HT1080 (cell line): ENCODE measurements at regions not wholly inside any gene's neighbourhood (a gene's known extent, or its start where the extent isn't known, plus 50 kb on each side); places are given as distances from the start of the nearest gene placed in this dataset.
"Not testable (repeated sequence)": the region's sequence is repeated elsewhere in the genome, so short reads cannot be mapped to it uniquely, and the experiment has no call there.

Source experiments
- DNase-seq: peaks from one replicate; pipeline ENCODE4 v3.0.0-alpha.2; 2015; ENCODE audit warnings: low read depth

DNA sequence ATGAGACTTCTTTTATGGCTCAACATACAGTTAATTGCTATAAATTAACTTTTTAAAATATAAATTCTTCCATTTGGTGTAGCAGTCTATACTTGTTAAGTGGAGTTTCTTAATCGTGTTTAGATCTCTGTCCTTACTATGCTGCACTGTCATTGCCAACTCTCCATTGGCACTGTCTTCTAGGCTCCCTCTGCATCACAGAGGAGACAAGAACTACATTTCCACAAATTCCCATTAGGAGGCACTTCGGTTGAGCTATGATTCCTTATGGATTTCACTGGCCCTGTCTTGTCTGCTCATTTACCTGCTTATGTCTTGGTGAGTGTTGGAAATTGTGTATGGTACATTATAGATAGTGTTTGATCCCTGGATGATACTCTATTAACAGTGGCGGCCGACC is 630.9 kb upstream of the ATXN7L3B start:
- no peak for DNase-seq

DNA sequence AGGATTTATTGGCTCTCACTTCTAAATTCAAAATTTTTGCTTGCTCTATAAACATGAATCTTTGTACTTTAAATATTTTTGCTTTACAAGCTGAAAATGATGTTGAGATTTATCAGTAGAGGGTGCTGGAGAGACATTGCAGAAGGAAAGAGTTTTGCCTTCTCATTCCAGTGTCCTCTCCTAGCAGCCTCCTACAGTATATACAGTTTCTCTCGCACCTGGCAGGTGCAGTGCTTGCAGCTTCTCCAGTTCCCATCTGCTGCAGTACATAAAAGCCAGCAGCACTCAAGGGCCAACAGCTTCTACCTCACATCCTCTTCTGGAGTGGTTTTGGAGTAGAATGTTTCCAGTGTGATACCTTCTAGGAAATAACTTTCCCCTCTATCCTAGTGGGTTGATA is 601.8 kb upstream of the ATXN7L3B start:
- DNase-seq = peak; percentile 23

DNA sequence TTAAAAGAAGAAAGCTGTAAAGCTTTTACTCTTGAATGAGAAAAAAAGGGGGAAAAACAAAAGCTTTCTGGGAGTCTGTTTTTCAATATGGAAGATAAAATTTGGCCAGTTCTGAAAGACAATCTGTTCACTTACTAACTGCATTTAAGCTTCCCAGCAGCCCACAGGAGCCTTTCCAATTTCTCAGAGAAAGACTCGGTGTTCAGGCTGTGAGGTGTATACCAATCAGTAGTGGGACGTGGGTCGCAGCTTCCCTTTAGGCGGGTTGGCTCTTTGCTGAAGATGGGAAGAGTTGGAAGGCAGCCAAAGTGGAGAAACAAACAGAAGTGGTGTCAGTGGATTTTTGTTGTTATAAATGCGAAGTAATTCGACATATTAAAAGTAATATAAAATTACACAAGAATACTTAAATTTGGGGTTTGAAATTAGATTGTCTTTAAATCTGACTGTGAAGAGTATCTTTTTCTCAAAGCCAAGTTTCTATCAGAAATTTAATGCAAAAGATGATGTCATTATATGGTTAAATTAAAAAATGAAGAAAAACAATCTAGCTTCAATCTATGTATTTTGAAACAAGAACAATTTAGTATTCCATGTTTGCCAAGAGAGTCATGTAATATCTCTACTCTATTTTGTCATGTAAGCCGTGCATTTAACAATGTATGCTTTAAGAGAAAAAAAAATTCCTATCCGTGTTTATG is 590.2 kb upstream of the ATXN7L3B start:
- DNase-seq = no peak

DNA sequence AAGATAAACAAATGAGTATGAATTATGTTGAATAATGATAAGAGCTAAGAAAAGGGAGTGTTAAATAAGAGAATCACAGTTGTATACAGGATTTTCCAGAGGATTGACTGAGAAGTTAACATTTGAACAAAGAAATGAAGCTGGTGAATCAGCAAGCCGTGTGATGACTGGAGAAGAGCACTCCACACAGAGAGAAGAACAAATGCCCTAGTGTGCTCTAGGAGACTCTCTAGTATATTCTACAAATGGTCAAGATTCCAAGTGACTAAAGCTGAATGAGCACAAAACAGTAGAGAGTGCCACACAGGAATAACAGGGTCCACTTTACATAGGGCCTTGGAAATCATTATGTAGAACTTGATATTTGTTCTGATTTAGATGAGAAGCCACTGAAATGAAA is 587.1 kb upstream of the ATXN7L3B start:
- DNase-seq = peak; percentile 33

DNA sequence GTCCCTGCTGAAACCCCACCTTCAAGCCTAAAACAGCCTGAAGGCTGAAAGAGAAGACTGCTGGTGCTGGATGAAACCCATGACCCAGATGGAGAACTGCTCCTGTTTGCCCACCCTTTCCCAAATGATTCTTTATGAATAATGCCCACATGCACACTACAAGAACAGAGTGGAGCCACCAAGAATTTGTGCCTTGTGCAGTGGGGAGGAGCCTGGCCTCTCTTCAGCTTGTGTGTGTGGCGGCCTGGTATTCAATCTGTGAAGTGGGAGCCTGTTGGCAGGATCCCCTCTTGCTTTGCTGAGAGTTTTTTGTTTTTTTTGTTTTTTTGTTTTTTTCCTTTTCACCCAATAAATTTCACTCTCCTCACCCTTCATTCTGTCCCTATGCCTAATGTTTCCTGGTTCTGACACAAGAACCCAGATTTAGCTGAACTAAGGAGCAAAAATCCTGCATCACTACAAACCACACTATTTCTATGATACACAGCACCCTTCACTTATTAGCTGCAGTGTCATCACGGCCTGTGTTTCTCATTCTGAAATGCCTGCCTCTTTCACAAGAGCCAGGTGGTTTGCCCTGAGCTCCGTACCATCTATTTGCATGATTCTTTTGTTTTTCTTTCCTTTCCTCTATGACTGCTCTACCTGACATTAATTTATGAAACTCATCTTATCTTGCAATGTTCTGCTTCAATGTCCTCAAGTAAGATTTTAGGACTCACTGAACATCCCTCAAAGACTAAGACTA is 585.5 kb upstream of the ATXN7L3B start:
- DNase-seq = no peak

DNA sequence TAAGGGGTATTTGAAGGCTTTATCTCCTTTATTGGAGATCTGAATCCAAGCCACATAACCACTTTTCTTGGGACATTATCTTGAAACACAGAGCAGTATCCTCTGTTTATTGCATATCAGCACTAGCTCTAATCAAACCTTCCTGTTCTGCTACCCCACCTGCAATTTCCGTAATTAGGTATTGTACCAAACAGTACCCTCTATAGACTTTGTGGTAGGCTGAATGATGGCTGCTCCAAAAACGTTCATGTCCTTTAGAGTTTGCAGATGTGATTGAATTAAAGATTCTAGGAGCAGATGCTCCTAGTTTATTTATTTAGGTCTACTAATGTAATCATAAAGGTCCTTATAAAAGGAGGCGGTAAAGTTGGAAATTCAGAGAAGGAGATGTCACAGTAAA is 573.0 kb upstream of the ATXN7L3B start:
- DNase-seq = no peak

DNA sequence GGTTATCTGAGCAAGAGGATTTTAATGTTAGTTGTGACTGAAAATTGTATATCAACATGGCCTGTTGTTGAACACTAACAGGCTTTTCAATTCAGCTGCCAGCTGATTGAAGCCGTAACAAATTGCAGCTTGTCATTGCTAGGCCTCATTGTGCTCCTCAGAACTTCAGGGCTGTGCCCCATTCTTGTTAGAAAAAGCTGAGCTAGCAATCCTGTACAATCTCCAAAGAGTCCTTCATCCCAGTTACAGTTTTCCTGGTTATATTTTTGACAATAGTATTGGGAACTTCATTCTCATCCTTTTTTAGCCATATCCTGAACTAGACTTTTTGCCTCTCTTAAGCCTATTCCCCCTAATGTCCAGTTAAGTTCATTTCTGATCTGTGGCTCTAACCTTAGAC is 564.1 kb upstream of the ATXN7L3B start:
- DNase-seq = no peak

DNA sequence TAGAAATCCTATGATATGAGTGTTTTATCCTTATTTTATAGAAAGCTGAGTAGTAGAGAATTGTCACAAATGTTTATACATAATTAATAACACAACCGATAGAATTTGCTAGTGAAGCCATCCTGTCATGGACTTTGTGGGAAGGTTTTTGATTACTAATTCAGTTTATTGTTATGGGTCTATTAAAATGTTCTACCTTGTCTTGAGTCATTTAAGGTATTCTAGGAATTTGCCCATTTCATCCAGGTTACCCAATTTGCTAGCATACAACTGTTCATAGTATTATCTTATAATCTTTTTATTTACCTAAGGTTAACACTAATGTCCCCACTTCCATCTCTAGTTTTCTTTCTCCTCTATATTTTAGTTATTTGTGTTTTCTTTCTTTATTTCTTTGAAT is 553.1 kb upstream of the ATXN7L3B start:
- DNase-seq = no peak

DNA sequence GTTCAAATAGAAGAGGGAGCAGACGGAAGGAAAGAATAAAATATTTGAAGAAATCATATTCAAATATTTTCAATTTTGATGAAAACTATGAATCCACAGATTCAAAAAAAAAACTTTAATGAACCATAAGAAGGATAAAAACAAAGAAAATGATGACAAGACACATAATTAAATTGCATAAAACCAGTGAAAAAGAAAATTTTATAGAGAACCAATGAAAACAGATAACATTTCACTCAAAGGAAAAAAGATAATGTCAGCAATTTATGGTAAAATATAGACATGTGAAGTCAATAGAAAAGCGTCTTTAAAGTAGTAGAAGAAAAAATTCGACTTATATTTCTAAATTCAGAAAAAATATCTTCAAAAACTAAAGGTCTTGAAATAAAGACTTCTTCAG is 546.5 kb upstream of the ATXN7L3B start:
- no peak for DNase-seq

DNA sequence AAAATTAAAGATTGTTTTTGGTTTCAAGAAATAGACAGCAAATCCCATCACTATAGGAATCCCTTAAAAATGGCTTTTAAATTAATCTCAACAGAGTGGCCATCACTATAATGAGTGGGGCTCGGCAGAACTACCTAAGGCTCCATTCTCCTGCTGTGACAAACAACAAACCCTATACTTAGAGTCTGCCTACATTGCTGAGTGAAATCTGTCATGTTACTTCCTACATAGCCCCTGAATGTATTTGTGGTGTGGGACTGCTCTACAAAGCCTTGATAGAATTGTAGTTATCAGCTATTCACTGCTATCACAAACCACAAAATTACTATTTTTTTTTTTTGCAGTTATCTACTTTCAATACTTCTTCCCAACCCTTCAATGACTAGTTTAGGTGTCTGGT is 538.7 kb upstream of the ATXN7L3B start:
- no peak for DNase-seq

DNA sequence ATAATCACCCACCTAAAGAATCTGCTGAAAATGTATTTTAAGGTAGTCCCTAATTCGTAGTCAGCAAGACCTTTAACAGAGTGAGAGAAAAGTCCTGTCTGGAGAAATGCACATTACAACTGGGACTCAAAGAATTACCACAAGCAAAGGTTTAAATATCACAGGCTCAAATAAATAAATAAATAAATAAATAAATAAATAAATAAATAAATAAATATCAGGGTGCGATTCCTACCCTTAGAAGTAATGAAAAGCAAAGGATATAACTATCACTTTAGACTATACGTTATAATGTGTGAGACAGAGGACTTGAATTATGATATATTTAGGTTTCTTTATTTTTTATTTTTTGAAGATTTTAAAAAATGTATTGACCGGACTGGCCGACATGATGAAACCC is 522.5 kb upstream of the ATXN7L3B start:
- DNase-seq = no peak

DNA sequence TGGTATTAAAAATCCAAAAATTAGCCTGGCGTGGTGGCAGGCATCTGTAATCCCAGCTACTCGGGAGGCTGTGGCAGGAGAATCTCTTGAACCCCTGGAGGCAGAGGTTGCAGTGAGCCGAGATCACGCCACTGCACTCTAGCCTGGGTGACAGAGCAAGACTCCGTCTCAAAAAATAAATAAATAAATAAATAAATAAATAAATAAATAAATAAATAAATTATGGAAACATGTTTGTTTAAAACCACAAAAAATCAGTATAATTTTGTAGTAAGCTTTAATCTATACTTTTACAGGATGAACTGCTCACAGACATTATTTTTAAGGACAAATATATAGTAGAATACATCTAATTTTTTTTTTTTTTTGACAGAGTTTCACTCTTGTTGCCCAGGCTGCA is 521.3 kb upstream of the ATXN7L3B start:
- DNase-seq = not testable (repeated sequence)

DNA sequence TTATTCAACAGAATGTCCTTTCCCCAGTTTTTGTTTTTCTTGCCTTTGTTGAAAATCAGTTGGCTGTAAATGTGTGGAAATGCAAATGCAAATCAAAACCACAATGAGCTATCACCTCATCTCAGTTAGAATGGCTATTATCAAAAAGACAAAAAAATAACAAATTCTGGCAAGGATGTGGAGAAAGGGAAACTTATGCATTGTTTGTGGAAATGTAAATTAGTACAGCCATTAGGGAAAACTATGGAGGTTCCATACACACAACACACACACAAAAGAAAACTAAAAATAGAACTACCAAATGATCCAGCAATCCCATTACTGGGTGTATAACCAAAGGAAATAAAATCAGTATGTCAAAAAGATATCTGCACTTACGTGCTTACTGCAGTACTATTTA is 518.8 kb upstream of the ATXN7L3B start:
- DNase-seq = no peak

DNA sequence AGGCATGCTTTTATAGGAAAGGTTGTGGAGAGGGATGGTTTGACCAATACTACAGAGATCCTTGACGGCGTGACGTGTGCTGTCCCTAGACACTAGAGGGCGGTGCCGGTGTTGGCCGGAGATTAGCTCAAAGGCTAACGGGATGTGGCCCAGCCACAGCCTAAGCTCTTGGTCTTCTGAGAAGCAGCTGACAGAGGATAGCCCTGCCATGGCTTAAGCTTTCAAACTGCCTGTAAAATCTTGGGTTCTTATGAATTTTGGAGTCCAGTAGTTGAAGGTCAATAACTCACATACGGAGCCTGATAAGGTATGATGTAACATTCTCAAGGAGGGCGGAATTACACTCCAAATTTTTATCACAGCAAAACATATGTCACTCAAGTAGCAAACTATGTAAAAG is 515.7 kb upstream of the ATXN7L3B start:
- DNase-seq = peak; percentile 44

DNA sequence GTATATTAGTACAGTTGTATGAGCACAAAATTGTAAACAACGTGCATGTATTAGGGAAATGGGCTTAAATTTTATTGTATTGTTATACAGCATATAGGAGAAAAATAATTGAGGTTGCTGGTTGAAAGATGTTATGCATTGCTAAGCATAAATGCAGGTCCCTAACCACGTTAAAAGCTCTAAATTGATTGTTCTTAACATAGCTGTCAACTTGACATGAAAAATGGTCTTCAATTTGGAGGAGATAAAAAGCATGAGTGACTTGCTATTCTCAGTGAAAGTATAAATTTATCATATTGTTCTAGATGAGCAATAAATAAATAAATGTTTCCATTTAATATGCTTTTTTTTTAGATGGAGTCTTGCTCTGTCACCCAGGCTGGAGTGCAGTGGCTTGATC is 506.6 kb upstream of the ATXN7L3B start:
- no peak for DNase-seq

DNA sequence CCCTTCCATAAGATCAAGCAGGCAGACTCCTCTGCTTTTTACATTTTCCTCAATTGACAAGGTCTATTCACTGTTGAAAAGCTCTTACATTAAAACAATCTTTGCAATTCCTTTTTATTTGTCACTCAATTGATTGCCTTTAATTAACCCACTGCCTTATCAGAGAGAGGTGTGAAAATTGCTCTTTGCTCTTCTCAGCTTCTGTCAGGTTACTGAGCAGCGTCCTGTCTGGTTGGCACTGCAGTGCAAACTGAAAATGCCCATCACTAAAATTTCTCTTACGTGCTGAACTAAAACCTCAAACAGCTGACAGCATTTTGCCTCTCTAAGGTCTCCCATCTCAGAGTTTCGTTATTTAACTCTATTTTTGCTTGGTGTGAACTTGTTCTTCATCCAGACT is 504.1 kb upstream of the ATXN7L3B start:
- DNase-seq = no peak

DNA sequence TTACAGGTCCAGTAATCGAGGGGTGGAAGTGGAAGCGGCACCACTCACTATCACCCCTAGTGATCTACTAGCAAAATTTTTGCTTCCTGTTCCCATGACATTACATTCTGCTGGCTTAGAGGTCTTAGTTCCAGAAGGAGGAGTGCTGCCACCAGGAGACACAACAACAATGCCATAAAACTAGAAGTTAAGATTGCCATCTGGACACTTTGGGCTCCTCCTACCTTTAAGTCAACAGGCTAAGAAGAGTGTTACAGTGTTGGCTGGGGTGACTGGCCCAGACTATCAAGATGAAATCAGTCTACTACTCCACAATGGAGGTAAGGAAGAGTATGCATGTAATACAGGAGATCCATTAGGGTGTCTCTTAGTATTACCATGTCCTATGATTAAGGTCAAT is 498.5 kb upstream of the ATXN7L3B start:
- DNase-seq = peak; percentile 16

DNA sequence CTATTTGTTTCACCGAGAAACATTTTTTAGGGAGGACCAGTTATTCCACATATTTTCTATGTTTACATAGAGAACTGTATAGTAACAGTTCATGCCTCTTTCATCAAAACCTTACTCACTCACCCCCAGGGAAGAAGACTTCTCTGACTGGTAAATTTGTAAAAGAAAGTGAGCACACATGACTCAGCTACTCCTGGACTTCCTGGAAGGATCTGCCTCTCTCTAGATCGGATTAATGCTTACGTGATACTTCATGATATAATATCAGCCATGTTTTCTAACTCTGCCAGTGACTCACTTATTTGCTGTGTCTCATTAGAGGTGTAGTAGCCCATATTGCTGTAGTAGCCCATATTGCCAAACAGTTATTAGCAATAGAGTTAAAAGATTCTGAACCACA is 494.3 kb upstream of the ATXN7L3B start:
- peak; percentile 89 for DNase-seq

DNA sequence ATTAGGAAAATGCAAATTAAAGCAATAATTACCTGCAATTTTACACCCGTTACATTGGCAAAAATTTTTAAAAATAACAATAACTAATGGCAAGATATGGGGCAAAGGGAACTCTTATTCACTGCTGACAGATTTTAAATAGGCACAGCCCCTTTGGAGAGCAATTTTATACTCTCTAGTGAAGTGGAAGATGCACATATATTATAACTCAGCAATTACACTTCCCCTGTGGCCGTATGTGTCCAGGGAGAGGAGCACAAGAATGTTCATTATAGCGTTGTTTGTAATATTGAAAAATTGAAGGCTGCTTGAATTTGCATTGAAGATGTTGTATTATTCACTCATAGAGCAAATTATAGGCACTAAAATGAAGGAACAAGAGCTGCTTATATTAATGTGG is 488.3 kb upstream of the ATXN7L3B start:
- no peak for DNase-seq

DNA sequence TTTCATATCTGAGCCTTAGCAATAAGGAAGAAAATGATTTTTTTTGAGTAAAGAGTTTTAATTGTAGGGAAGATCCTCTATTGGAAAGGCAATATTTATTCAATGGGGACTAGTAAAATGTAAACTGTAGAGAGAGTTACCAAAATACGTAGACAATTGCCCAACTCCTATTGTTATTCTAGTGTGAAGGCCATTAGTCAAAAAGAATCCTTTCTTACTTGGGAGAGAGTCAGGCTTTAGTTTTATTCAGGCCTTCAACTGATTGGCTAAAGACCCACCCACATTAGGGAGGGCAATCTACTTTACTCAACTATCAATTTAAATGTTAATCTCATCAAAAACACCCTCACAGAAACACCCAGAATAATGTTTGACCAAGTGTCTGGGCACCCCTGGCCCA is 485.8 kb upstream of the ATXN7L3B start:
- no peak for DNase-seq

DNA sequence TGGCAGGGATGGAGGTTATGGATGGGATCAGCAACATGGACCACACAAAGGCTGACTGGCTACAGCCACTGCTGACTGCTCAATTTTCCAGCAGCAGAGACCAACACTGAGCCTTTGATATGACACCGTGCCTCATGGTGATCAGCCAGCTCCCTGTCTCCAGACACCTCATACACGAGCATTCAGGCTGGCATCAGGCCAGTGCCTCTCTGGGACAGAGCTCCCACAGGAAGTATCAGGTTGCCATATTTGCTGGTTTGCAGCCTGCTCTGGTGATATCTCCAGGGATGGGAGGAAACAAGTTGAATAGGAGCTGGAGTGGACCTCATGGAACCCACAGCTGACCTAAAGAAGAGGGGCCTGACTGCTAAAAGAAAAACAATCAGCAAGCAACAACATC is 471.2 kb upstream of the ATXN7L3B start:
- peak; percentile 67 for DNase-seq

DNA sequence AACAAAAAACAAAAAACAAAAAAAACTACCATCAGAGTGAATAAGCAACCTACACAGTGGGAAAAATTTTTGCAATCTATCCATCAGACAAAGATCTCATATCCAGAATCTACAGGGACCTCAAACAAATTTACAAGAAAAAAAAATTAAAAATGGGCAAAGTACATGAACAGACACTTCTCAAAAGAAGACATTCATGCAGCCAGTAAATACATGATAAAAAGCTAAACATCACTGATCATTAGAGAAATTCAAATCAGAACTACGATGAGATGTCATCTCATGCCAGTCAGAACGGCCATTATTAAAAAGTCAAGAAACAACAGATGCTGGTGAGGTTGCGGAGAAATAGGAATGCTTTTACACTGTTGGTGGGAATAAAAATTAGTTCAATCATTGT is 466.5 kb upstream of the ATXN7L3B start:
- no peak for DNase-seq

DNA sequence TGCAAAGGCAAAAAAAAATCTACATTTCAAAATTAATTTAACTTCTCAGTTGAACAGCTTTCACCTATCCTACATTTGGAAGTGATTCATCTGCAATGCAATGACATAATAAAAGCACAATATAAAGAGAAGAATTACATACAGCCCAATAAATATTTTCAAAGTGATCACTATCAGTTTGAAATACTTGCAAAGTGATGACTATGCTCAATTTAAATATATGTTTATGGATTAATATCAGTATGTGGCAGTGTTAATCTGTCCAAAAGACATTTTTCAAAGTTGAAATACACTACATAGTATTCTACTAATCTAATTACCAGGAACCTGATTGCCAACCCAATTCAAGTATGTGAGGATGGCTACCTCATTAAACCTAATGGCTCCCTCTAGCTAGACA is 460.7 kb upstream of the ATXN7L3B start:
- DNase-seq = no peak
